ENCODE measurements at regions not wholly inside any gene's neighbourhood (a gene's known extent, or its start where the extent isn't known, plus 50 kb on each side); places are given as distances from the start of the nearest gene placed in this dataset.

DNA sequence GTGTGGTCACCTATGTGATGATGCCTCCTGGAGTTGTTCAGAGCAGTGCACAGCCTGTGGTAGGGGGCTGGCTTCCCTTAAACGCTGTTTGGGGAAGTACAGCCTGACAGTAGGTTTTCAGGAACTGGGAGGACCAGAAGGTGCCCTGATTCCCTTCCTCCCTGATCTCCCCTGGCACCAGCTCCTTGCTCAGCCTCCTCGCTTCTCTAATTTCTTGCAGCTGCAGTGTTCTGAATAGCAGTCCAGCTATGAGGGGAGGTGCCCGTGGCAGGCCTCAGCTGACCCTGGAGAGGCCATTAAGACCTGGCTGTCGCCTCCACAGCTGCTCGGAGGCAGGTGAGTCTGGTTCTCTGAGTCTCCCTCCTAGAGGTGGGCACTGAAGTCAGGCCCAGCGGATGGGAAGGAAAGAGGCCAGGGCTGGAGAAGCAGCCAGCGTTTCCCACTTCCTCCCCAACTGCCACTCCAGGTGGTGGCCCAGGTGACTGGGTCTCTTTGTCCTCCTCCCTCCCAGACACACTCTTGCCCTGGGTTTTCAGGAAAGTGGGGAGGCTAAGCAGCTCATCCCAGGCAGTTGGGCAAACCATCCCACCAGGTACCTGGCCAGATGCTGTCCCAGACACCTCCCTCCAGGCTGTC, 52.0 kb upstream of the RPL11 start:
- WGBS, 2 experiments (ENCODE audit: extremely low coverage in 1 of 2, insufficient coverage in 1 of 2, insufficient read length in 1 of 2, insufficient replicate concordance in 2 of 2, low coverage in 1 of 2, low lambda C conversion rate in 2 of 2, missing lambda C conversion rate in 1 of 2): 85% methylated on average over 7 of the region's 7 CpGs; no CpG with 5 or more reads in 1 of the 2 experiments
- H3K9ac ChIP-seq (replicated peaks in 1 of 4; ENCODE audit: extremely low read depth in 1 of 4, low read depth in 3 of 4, low read length in 3 of 4): no peak overlapping the region; a peak in 1 of 7 replicates
- H2BK5ac ChIP-seq (ENCODE audit: low read depth, low read length): no peak overlapping the region
- H3K4me3 ChIP-seq (ENCODE audit: extremely low read depth in 1 of 4, insufficient read depth in 2 of 4, low read depth in 3 of 4, low read length in 4 of 4): no peak overlapping the region
- DNase-seq (ENCODE audit: low read depth in 1 of 2, low spot score in 2 of 2) (no peak), FAIRE-seq (no peak)
- no peak overlapping the region for H3K23ac ChIP-seq (ENCODE audit: insufficient read length)
- H2AFZ ChIP-seq (ENCODE audit: low read length): no peak overlapping the region
- no peaks in the 10 kb centered on the region for H3K79me2 ChIP-seq (ENCODE audit: control insufficient read depth in 1 of 2, insufficient read depth in 2 of 2, low read length in 2 of 2)
- H3K18ac ChIP-seq (ENCODE audit: extremely low read depth, low read length): no peak overlapping the region
- no peak overlapping the region for H2BK120ac ChIP-seq (replicated peaks; ENCODE audit: low read depth, low read length)
- ChIA-PET POLR2A (ENCODE audit: partially characterized antibody) (interaction anchor here (0.9 to 12.0 kb wide), 4 partner anchors 17 to 83 kb away, joined by 3 to 155 read pairs (median 3); partner anchors contain the start of genes ID3 and RPL11), CTCF (ENCODE audit: partially characterized antibody) (interaction anchor here (0.9 to 26.6 kb wide), 8 partner anchors 10 to 143 kb away, joined by 3 to 706 read pairs (median 75); partner anchors contain the start of gene ID3)
- no peak overlapping the region for H3K56ac ChIP-seq (replicated peaks; ENCODE audit: insufficient read length, low read depth, low read length)
- H3K36me3 ChIP-seq (ENCODE audit: control insufficient read depth in 2 of 4, insufficient read depth in 4 of 4, low read length in 3 of 4): no peaks in the 10 kb centered on the region
- no peak overlapping the region for H3K27ac ChIP-seq (ENCODE audit: low read depth, low read length)
- H3K27me3 ChIP-seq (replicated peaks in 1 of 4; ENCODE audit: control insufficient read depth in 3 of 4, extremely low read depth in 1 of 4, insufficient read depth in 3 of 4, low read length in 3 of 4): peaks cover 0 to 1% (median 0%) of the 10 kb centered on the region in 4 experiments; a peak in 2 of 7 replicates
- H3K4ac ChIP-seq (replicated peaks; ENCODE audit: insufficient read length, low read depth, low read length): no peak overlapping the region
- no peak overlapping the region for H4K91ac ChIP-seq (replicated peaks; ENCODE audit: insufficient read length, low read length)
- H4K8ac ChIP-seq (ENCODE audit: extremely low read depth, insufficient read depth, low read length): no peak overlapping the region
- H4K5ac ChIP-seq (ENCODE audit: insufficient read length, low read depth, low read length): no peak overlapping the region
- no peak overlapping the region for H2BK20ac ChIP-seq (ENCODE audit: low read length)
- no peak overlapping the region for H3K14ac ChIP-seq (ENCODE audit: insufficient read length)
- H3K23me2 ChIP-seq (ENCODE audit: low read depth, low read length): no peaks in the 10 kb centered on the region
- H2AK5ac ChIP-seq (ENCODE audit: low read depth, low read length): no peak overlapping the region
- H3K79me1 ChIP-seq (ENCODE audit: low read depth, low read length): no peaks in the 10 kb centered on the region
- no peaks in the 10 kb centered on the region for H4K20me1 ChIP-seq (replicated peaks in 1 of 2; ENCODE audit: control insufficient read depth in 1 of 2, insufficient read depth in 2 of 2, low read length in 2 of 2)
- H3K4me2 ChIP-seq (ENCODE audit: insufficient read depth in 1 of 2, low read depth in 2 of 2, low read length in 2 of 2): no peak overlapping the region
- no peak overlapping the region for H2BK12ac ChIP-seq (ENCODE audit: low read depth, low read length)
- peak overlapping the region; percentile 81; the same call in 1 of the 2 replicates for H2BK15ac ChIP-seq (ENCODE audit: low read length)
- peaks cover 0 to 18% (median 1%) of the 10 kb centered on the region in 4 experiments; a peak in 5 of 7 replicates for H3K4me1 ChIP-seq (replicated peaks in 1 of 4; ENCODE audit: control insufficient read depth in 3 of 4, insufficient read depth in 4 of 4, low read length in 3 of 4)
- no peaks in the 10 kb centered on the region for H3K9me3 ChIP-seq (ENCODE audit: insufficient read depth in 2 of 2, low read depth in 1 of 2, low read length in 1 of 2)
- TF ChIP-seq POLR2A (IDR thresholded peaks at IDR 0.05; ENCODE audit: control extremely low read depth in 1 of 2, low read depth in 2 of 2, low read length in 2 of 2) (no peak), JUN (IDR thresholded peaks at IDR 0.05; ENCODE audit: low read depth, low read length) (no peak), POU5F1 (IDR thresholded peaks at IDR 0.05; ENCODE audit: low read depth, low read length) (no peak), SIRT6 (IDR thresholded peaks at IDR 0.05; ENCODE audit: low read length) (no peak), HDAC6 (IDR thresholded peaks at IDR 0.05; ENCODE audit: low read depth, low read length) (no peak), RFX5 (IDR thresholded peaks at IDR 0.05; ENCODE audit: borderline replicate concordance, low read depth, low read length) (no peak), TAF7 (optimal IDR thresholded peaks at IDR 0.05; ENCODE audit: borderline replicate concordance, low read depth, low read length) (no peak), TCF12 (IDR thresholded peaks at IDR 0.05; ENCODE audit: low read depth, low read length) (no peak), KDM4A (IDR thresholded peaks at IDR 0.05; ENCODE audit: low read depth, low read length, severe bottlenecking) (no peak), GABPA (IDR thresholded peaks at IDR 0.05; ENCODE audit: borderline replicate concordance, insufficient read depth, low read length) (no peak), PHF8 (conservative IDR thresholded peaks at IDR 0.05; ENCODE audit: low read depth, low read length) (no peak), CTBP2 (IDR thresholded peaks at IDR 0.05; ENCODE audit: borderline replicate concordance, insufficient read depth, insufficient read length, low read length) (no peak)
- TF ChIP-seq, protein P1, sequence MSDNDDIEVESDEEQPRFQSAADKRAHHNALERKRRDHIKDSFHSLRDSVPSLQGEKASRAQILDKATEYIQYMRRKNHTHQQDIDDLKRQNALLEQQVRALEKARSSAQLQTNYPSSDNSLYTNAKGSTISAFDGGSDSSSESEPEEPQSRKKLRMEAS (IDR thresholded peaks at IDR 0.05): no peak

All from H1 (cell line).